Panc1 (cell line): ENCODE measurements at regions not wholly inside any gene's neighbourhood (a gene's known extent, or its start where the extent isn't known, plus 50 kb on each side); places are given as distances from the start of the nearest gene placed in this dataset.

Experiments
- ATAC-seq: fragments of 200-7000 bp; cut with Tn5 transposase; 2 replicates; pipeline ENCODE4 v1.9.1; 2020; ENCODE audit warnings: mild to moderate bottlenecking, moderate library complexity
- BruUV-seq: library from RNA; stranded (reverse); fragments of 400-500 nt; replicated peaks from 2 replicates; lab custom pipeline; 2021; lab: Mats Ljungman, UMichigan
- CTCF ChIA-PET: fragments of 300-600 bp; sonication (Branson Sonifier 250); formaldehyde crosslinking; loops from one replicate; lab custom pipeline; 2022; ENCODE audit warnings: antibody characterized with exemption; lab: Charles Lee
- POLR2A ChIA-PET: fragments of 300-600 bp; sonication (Branson Sonifier 250); formaldehyde crosslinking; loops from one replicate; lab custom pipeline; 2022; ENCODE audit warnings: antibody characterized with exemption; lab: Charles Lee
- DNase-seq: peaks from one replicate; pipeline ENCODE4 v3.0.0-alpha.2; 2010; ENCODE audit warnings: low read depth, low spot score
- H3K27ac ChIP-seq: 2 replicates; pipeline ENCODE4 v1.5.1; 2011; ENCODE audit warnings: mild to moderate bottlenecking, low read length, inconsistent platforms
- H3K27me3 ChIP-seq: fragments of 200-500 bp; sonication (Bioruptor generic); 2 replicates; pipeline ENCODE4 v1.6.0; 2014; ENCODE audit warnings: low read length, inconsistent platforms; ENCODE audit not compliant: control insufficient read depth, insufficient read depth
- H3K36me3 ChIP-seq: fragments of 200-500 bp; sonication (Bioruptor generic); 2 replicates; pipeline ENCODE4 v1.5.1; 2014; ENCODE audit warnings: inconsistent platforms, mild to moderate bottlenecking, low read length, moderate library complexity; ENCODE audit not compliant: control insufficient read depth, insufficient read depth
- H3K4me1 ChIP-seq: 2 replicates; pipeline ENCODE4 v1.5.1; 2011; ENCODE audit warnings: inconsistent platforms, mild to moderate bottlenecking, low read length, moderate library complexity; ENCODE audit not compliant: control insufficient read depth, insufficient read depth
- H3K4me3 ChIP-seq, 2 experiments: 2 replicates each; pipeline ENCODE4 v1.5.1; 2011 to 2012; ENCODE audit warnings: low read depth in 2 of 2, low read length in 2 of 2, mild to moderate bottlenecking in 2 of 2, inconsistent platforms in 1 of 2, moderate library complexity in 1 of 2
- H3K9me3 ChIP-seq: fragments of 200-500 bp; sonication (Bioruptor generic); 2 replicates; pipeline ENCODE4 v1.5.1; 2014; ENCODE audit warnings: low read depth, mild to moderate bottlenecking, inconsistent platforms, low read length, moderate library complexity; ENCODE audit not compliant: control insufficient read depth, insufficient read depth
- CTCF ChIP-seq: fragments of 450-650 bp; IDR thresholded peaks from 2 replicates; pipeline ENCODE4 v1.5.1; 2017; ENCODE audit warnings: mild to moderate bottlenecking
- POLR2AphosphoS5 ChIP-seq: IDR thresholded peaks from 2 replicates; pipeline ENCODE4 v1.6.1; 2012; ENCODE audit warnings: mild to moderate bottlenecking, low read depth, low read length, moderate library complexity
- REST ChIP-seq, 2 experiments: IDR thresholded peaks; 2 replicates each; pipeline ENCODE4 v1.6.1; 2011 to 2012; ENCODE audit warnings: low read depth in 2 of 2, control low read depth in 1 of 2, low read length in 1 of 2, mild to moderate bottlenecking in 1 of 2, moderate library complexity in 1 of 2; ENCODE audit not compliant: insufficient read depth in 1 of 2
- SIN3A ChIP-seq: IDR thresholded peaks from 2 replicates; pipeline ENCODE4 v1.6.1; 2012; ENCODE audit warnings: low read depth, mild to moderate bottlenecking, low read length, moderate library complexity, borderline replicate concordance; ENCODE audit not compliant: insufficient read depth
- TCF7L2 ChIP-seq: IDR thresholded peaks from 2 replicates; pipeline ENCODE4 v1.6.1; 2011; ENCODE audit warnings: mild to moderate bottlenecking, low read depth, low read length, inconsistent platforms
- in situ Hi-C: cut with HindIII; loops from 2 replicates; pipeline ENCODE4 v1.10.0; 2016; ENCODE audit warnings: low sequenced_read_pairs, low pct_unique_long_range_greater_than_20kb
- intact Hi-C: fragments of 100-400 bp; cut with micrococcal nuclease; formaldehyde crosslinking; loops from one replicate; pipeline ENCODE4 v1.10.0; 2022; ENCODE audit not compliant: unreplicated experiment

GRCh38 chr4:74583757-74584156 is 138.8 kb downstream of the AREG start:
- BruUV-seq = no TSS peak
- H3K9me3 ChIP-seq = no peaks in the 10 kb centered on the region
- no peaks in the 10 kb centered on the region for H3K36me3 ChIP-seq
- H3K4me3 ChIP-seq = no peak overlapping the region
- ATAC-seq (no peak), DNase-seq (no peak)
- ChIA-PET POLR2A (no interaction called here), CTCF (no interaction called here)
- H3K27me3 ChIP-seq = no peaks in the 10 kb centered on the region
- intact Hi-C loops = no loop called here
- in situ Hi-C loops = no loop called here
- H3K27ac ChIP-seq = no peak overlapping the region
- no peaks in the 10 kb centered on the region for H3K4me1 ChIP-seq
- no peak for TF ChIP-seq REST (IDR thresholded peaks at IDR 0.05; ENCODE audit: insufficient read depth in 1 of 2, low read depth in 2 of 2, low read length in 1 of 2)
- TF ChIP-seq TCF7L2 = no peak
- no peak for TF ChIP-seq SIN3A
- no peak for TF ChIP-seq POLR2AphosphoS5
- TF ChIP-seq CTCF = no peak

GRCh38 chr4:74588350-74588749 is 143.4 kb downstream of the AREG start:
- POLR2A ChIA-PET = no interaction called here
- CTCF ChIA-PET = no interaction called here
- Histone ChIP-seq H3K9me3 (no peaks in the 10 kb centered on the region), H3K36me3 (no peaks in the 10 kb centered on the region), H3K27me3 (no peaks in the 10 kb centered on the region), H3K4me3 (no peak overlapping the region), H3K27ac (no peak overlapping the region), H3K4me1 (no peaks in the 10 kb centered on the region)
- BruUV-seq = no TSS peak
- intact Hi-C loops (no loop called here), in situ Hi-C loops (no loop called here)
- TF ChIP-seq CTCF (no peak), TCF7L2 (no peak), REST (IDR thresholded peaks at IDR 0.05; ENCODE audit: insufficient read depth in 1 of 2, low read depth in 2 of 2, low read length in 1 of 2) (no peak), POLR2AphosphoS5 (no peak), SIN3A (no peak)
- ATAC-seq (no peak), DNase-seq (no peak)
